Mucosa of rectum (tissue), 2 donors: ENCODE measurements at regions not wholly inside any gene's neighbourhood (a gene's known extent, or its start where the extent isn't known, plus 50 kb on each side); places are given as distances from the start of the nearest gene placed in this dataset.

Experiments
- H3K27ac ChIP-seq, 2 donors: one replicate each; pipeline ENCODE4 v1.7.0; 2013; ENCODE audit warnings: inconsistent platforms in 2 of 2, low read depth in 2 of 2, low read length in 2 of 2
- H3K27me3 ChIP-seq, 2 donors: one replicate each; pipeline ENCODE4 v1.7.0; 2013; ENCODE audit warnings: low read length in 2 of 2; ENCODE audit not compliant: control insufficient read depth in 2 of 2, insufficient read depth in 2 of 2
- H3K36me3 ChIP-seq, 2 donors: one replicate each; pipeline ENCODE4 v1.7.0; 2013; ENCODE audit warnings: low read length in 2 of 2; ENCODE audit not compliant: control insufficient read depth in 2 of 2, insufficient read depth in 2 of 2
- H3K4me1 ChIP-seq, 2 donors: one replicate each; pipeline ENCODE4 v1.7.0; 2013; ENCODE audit warnings: low read length in 2 of 2, mild to moderate bottlenecking in 1 of 2; ENCODE audit not compliant: control insufficient read depth in 2 of 2, insufficient read depth in 2 of 2
- H3K4me3 ChIP-seq, 2 donors: one replicate each; pipeline ENCODE4 v1.7.0; 2013; ENCODE audit warnings: low read length in 2 of 2
- H3K9ac ChIP-seq, 2 donors: one replicate each; pipeline ENCODE4 v1.7.0; 2013; ENCODE audit warnings: low read length in 2 of 2, low read depth in 1 of 2, mild to moderate bottlenecking in 1 of 2
- H3K9me3 ChIP-seq, 2 donors: one replicate each; pipeline ENCODE4 v1.7.0; 2013; ENCODE audit warnings: low read length in 2 of 2; ENCODE audit not compliant: control insufficient read depth in 2 of 2
- donor health status: healthy.
- donor health status: Normal muscosa, but diverticular disease.

DNA sequence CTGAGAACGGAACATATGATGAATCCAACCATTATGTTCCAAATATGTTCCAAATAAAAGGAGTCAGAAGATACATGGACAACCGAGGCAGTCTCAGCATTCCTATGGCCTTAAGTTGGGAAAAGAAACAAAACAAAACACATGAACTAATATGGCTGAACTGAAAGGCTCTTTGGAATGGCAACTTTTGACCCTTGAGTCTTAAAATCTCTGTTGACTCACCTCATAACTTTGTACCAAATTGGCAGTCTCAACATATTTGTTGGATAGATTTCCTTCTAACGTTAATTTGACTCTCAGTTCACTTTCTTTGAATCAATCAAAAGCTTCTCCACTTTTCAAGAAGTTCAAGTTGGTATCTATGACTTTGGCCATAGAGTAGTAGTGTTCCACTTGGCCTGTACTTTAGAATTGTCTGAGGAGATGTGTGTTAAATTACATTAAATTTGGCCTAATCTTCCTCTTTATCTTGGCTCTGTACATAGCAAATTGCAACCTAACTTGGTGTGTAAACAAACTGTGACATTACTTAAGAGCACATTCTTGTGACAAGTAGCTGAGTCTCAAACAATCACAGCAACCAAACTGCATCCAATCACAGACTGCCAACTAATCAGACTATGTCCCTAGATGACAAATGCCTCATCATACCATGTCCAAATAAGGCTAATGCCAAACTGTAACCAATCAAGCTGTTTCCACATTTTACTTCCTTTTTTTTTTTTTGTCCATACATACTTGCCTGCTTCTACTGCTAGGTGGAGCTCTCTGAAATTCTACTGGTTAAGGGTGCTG is 208.8 kb downstream of the BMP2 start:
- Histone ChIP-seq H3K27ac (no peak overlapping the region), H3K36me3 (no peaks in the 10 kb centered on the region)

DNA sequence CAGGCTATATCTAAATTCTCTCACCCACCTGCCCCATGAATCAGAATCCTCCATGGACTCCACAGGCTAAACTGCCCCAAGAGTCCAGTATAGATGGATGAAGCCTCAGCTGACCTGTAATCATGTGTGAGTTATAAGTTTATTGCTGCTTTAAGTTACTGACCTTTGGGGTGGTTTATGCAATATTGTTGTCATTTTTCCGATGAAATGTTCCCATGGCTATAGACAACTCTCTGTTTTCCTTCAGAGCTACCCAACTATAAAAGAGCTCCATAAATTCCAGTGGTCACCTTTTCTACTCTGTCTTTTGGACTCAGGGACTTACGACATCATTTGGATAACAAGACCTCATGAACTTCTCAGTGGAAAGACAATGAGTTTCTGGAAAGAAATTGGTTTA is 212.1 kb downstream of the BMP2 start:
- H3K9me3 ChIP-seq, result no peaks in the 10 kb centered on the region
- H3K4me3 ChIP-seq, result no peak overlapping the region
- H3K9ac ChIP-seq, result no peak overlapping the region

More for the DNA sequence above, 208.8 kb downstream of the BMP2 start:
- Histone ChIP-seq H3K9ac (no peak overlapping the region), H3K27me3 (no peaks in the 10 kb centered on the region), H3K4me1 (no peaks in the 10 kb centered on the region), H3K9me3 (no peaks in the 10 kb centered on the region), H3K4me3 (no peak overlapping the region)

DNA sequence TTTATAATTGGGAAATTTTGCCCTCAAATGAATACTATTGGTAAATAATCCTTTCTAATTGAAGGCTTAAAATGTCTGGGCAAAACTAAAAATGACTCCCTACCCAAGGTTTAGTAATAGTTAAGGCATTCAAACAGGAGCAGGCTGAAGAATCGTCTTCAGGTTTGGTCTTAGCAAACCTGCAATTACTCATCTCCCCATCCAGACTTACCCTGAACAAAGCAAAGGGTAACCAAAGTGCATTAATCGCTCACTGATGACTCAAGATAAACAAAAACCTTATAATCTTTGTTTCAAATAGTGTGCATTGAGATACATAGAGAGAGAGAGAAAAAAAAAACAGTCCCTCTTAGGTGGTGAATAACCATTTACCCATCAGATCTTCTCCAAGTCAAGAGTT is 225.5 kb downstream of the BMP2 start:
- Histone ChIP-seq H3K4me1 (no peaks in the 10 kb centered on the region), H3K27ac (no peak overlapping the region), H3K36me3 (no peaks in the 10 kb centered on the region), H3K27me3 (no peaks in the 10 kb centered on the region), H3K9me3 (no peaks in the 10 kb centered on the region), H3K9ac (no peak overlapping the region), H3K4me3 (no peak overlapping the region)

More for the DNA sequence above, 212.1 kb downstream of the BMP2 start:
- Histone ChIP-seq H3K27ac (no peak overlapping the region), H3K27me3 (no peaks in the 10 kb centered on the region), H3K4me1 (no peaks in the 10 kb centered on the region), H3K36me3 (no peaks in the 10 kb centered on the region)

DNA sequence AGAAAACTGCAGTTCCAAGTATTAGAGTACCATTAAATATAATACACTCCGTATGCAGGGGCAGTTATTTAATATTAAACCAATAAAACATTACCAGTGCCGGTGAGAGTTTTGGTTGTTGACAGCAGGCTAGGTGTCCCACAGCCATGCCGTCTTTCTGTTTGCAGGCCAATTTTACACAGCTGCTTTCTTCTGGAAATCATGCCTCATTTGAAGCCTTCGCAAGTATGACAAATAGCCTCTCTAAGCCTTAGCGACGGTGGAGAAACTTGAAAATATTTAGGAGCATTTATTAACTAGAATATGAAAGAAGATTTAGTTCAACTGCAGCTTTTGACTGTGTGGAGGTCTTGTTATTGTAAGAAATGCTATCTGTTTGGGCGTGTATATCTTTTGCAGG is 226.0 kb downstream of the BMP2 start:
- H3K4me1 ChIP-seq, result no peaks in the 10 kb centered on the region
- H3K27ac ChIP-seq, result no peak overlapping the region
- no peak overlapping the region for H3K4me3 ChIP-seq
- no peaks in the 10 kb centered on the region for H3K9me3 ChIP-seq
- H3K27me3 ChIP-seq, result no peaks in the 10 kb centered on the region
- H3K36me3 ChIP-seq, result no peaks in the 10 kb centered on the region
- no peak overlapping the region for H3K9ac ChIP-seq

DNA sequence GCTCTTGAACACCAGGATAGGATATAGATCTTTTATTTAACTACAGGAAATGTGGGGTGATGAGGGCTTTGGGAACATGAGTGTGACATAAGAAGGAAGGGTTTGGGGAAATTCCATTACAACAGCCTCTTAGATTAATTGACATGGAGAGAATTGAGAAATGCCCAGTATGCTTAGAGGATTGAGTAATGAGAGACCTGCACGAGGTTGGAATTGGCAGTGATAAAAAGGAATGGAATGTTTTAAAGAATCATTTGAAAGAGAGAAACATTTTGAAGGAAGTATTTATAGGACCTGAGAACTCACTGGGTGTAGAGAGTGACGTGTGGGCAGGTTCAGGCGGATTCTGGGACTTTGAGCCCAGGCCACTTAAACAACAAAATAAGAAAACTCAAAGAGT is 227.0 kb downstream of the BMP2 start:
- no peaks in the 10 kb centered on the region for H3K4me1 ChIP-seq
- H3K4me3 ChIP-seq, result no peak overlapping the region
- no peak overlapping the region for H3K27ac ChIP-seq
- H3K36me3 ChIP-seq, result no peaks in the 10 kb centered on the region
- no peak overlapping the region for H3K9ac ChIP-seq
- no peaks in the 10 kb centered on the region for H3K9me3 ChIP-seq
- H3K27me3 ChIP-seq, result no peaks in the 10 kb centered on the region

DNA sequence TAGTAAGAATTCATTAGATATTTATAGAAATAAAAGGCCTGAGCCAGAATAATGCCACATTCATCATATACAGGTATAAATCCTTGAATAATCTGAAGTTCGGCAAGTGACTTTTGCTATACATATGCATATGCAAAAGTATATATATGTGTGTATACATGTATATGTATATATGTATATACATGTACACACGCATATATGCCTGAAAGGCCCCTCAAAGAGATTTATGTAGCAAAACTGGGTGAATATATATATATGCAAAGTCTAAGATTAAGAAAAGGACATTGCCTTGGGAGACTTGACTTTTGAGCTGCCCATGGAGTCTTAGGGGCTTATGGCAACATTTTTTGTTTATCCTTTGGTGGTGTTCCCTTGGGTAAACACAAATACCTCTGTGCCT is 231.4 kb downstream of the BMP2 start:
- H3K4me3 ChIP-seq, result no peak overlapping the region
- H3K27ac ChIP-seq, result no peak overlapping the region
- H3K9me3 ChIP-seq, result no peaks in the 10 kb centered on the region
- no peaks in the 10 kb centered on the region for H3K27me3 ChIP-seq
- H3K4me1 ChIP-seq, result no peaks in the 10 kb centered on the region
- H3K36me3 ChIP-seq, result no peaks in the 10 kb centered on the region
- no peak overlapping the region for H3K9ac ChIP-seq

DNA sequence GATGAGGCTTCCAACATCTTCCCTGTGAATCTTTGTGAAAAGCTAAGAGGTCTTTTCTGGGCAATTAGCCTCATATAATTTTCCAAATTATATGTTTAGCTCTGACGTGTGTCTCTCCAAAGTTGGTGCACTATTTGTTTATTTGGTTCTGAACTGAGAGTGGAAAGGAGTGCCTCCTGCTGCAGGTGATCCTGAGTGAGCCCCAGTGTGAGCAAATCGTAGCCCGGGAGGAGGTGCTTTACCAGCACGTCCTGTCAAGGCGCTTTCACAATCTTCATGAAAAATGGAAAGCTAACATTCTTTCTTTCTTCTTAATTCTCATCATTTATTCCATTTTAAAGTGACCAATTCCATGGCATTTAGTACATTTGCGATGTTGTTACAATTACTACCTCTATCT is 231.9 kb downstream of the BMP2 start:
- no peak overlapping the region for H3K27ac ChIP-seq
- no peak overlapping the region for H3K9ac ChIP-seq
- H3K9me3 ChIP-seq, result no peaks in the 10 kb centered on the region
- no peaks in the 10 kb centered on the region for H3K4me1 ChIP-seq
- H3K36me3 ChIP-seq, result no peaks in the 10 kb centered on the region
- no peaks in the 10 kb centered on the region for H3K27me3 ChIP-seq
- H3K4me3 ChIP-seq, result no peak overlapping the region

DNA sequence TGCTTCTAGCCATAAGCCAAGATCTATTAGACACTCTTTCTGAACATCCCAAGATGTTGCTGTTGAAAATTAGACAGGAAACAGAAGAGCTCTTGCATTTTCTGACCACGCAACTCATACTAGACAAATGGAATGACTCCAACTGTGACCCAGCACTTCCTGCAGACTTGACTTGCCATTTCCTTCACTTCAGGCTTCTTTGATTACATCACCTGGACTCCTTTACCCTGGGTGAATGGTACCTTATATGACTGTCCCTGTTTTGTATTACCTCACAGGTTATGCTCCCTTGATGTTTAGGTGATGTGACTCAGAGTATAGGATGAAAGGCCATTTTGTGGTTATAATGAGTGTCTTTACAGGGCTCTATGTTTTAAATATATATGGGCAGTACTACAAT is 236.1 kb downstream of the BMP2 start:
- H3K27me3 ChIP-seq, result no peaks in the 10 kb centered on the region
- no peak overlapping the region for H3K4me3 ChIP-seq
- H3K9me3 ChIP-seq, result no peaks in the 10 kb centered on the region
- H3K4me1 ChIP-seq, result no peaks in the 10 kb centered on the region
- H3K9ac ChIP-seq, result no peak overlapping the region
- no peak overlapping the region for H3K27ac ChIP-seq
- H3K36me3 ChIP-seq, result no peaks in the 10 kb centered on the region

DNA sequence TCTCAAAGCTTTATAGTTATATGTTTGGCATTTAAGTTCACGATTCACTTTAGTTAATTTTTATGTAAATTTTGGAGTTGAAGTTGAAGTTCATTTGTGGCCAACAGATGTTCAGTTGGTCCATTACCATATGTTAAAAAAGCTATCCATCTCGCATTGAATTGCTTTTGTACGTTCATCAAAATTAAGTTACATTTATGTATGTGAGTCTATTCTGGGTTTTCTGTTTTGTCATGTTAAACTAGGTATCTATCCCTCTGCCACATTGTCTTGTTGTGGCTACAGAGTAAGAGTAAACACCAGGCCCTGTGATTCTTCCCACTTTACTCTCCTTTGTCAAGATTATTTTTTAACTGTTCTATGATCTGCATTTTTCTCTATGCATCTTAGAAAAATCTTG is 237.3 kb downstream of the BMP2 start:
- Histone ChIP-seq H3K4me3 (no peak overlapping the region), H3K9me3 (no peaks in the 10 kb centered on the region), H3K4me1 (no peaks in the 10 kb centered on the region), H3K27me3 (no peaks in the 10 kb centered on the region), H3K36me3 (no peaks in the 10 kb centered on the region), H3K9ac (no peak overlapping the region), H3K27ac (no peak overlapping the region)

DNA sequence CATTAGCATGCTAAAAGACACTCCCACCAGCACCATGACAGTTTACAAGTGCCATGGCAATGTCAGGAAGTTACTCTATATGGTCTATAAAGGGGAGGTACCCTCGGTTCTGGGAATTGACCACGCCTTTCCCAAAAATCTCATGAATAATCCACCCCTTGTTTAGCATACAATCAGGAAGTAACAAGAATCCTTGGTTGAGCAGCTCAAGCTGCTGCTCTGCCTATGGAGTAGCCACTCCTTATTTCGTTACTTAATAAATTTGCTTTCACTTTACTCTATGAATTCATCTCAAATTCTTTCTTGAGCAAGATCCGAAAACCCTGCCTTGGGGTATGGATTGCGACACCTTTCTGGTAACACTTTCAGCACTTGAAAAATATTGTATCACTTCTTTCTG is 243.0 kb downstream of the BMP2 start:
- no peaks in the 10 kb centered on the region for H3K36me3 ChIP-seq
- no peaks in the 10 kb centered on the region for H3K4me1 ChIP-seq
- no peak overlapping the region for H3K27ac ChIP-seq
- no peaks in the 10 kb centered on the region for H3K9me3 ChIP-seq
- no peaks in the 10 kb centered on the region for H3K27me3 ChIP-seq
- no peak overlapping the region for H3K4me3 ChIP-seq
- H3K9ac ChIP-seq, result no peak overlapping the region
